PC-9 (cell line): ENCODE measurements at regions not wholly inside any gene's neighbourhood (a gene's known extent, or its start where the extent isn't known, plus 50 kb on each side); places are given as distances from the start of the nearest gene placed in this dataset.

Experiments
- CTCF ChIP-seq: fragments of 200-600 bp; sonication (generic); conservative IDR thresholded peaks from 2 replicates; pipeline ENCODE4 v1.6.1; 2017; ENCODE audit warnings: mixed run types, antibody characterized with exemption, mild to moderate bottlenecking, moderate library complexity
- EZH2 ChIP-seq: fragments of 200-600 bp; sonication (generic); IDR thresholded peaks from 2 replicates; pipeline ENCODE4 v1.8.0; 2017; ENCODE audit warnings: antibody characterized with exemption, low read depth

GRCh38 chr11:69892237-69892985 lies 73.2 kb upstream of the FGF3 start:
- TF ChIP-seq CTCF, result no peak; the same call in 1 of the 2 replicates
- TF ChIP-seq EZH2, result no peak
